ENCODE measurements at regions not wholly inside any gene's neighbourhood (a gene's known extent, or its start where the extent isn't known, plus 50 kb on each side); places are given as distances from the start of the nearest gene placed in this dataset.

- no peak for DNase-seq
Measured at GRCh38 chr3:118550556-118550955, 484.1 kb downstream of the IGSF11 start.

GRCh38 chr3:118554148-118554838, 480.4 kb downstream of the IGSF11 start:
- no peak for DNase-seq

GRCh38 chr3:118556983-118557382, 477.7 kb downstream of the IGSF11 start:
- no peak for DNase-seq

- DNase-seq: no peak
Measured at GRCh38 chr3:118557513-118557912, 477.1 kb downstream of the IGSF11 start.

- no peak for DNase-seq
Measured at GRCh38 chr3:118559286-118559685, 475.4 kb downstream of the IGSF11 start.

GRCh38 chr3:118564800-118565199, 469.8 kb downstream of the IGSF11 start:
- no peak for DNase-seq

- DNase-seq: no peak
Measured at GRCh38 chr3:118573912-118574311, 460.7 kb downstream of the IGSF11 start.

- DNase-seq: no peak
Measured at GRCh38 chr3:118577055-118577777, 457.4 kb downstream of the IGSF11 start.

- DNase-seq: no peak
Measured at GRCh38 chr3:118578559-118578958, 456.1 kb downstream of the IGSF11 start.

GRCh38 chr3:118587037-118587741, 447.5 kb downstream of the IGSF11 start:
- no peak for DNase-seq

GRCh38 chr3:118587847-118588246, 446.8 kb downstream of the IGSF11 start:
- DNase-seq: no peak

GRCh38 chr3:118593277-118593670, 441.4 kb downstream of the IGSF11 start:
- DNase-seq: no peak

GRCh38 chr3:118597184-118597583, 437.5 kb downstream of the IGSF11 start:
- DNase-seq: no peak

- no peak for DNase-seq
Measured at GRCh38 chr3:118607915-118608820, 426.5 kb downstream of the IGSF11 start.

- DNase-seq: no peak
Measured at GRCh38 chr3:118618247-118619040, 416.2 kb downstream of the IGSF11 start.

GRCh38 chr3:118626453-118626852, 408.2 kb downstream of the IGSF11 start:
- DNase-seq: no peak

GRCh38 chr3:118628704-118629341, 405.8 kb downstream of the IGSF11 start:
- no peak for DNase-seq

- no peak for DNase-seq
Measured at GRCh38 chr3:118629821-118630220, 404.8 kb downstream of the IGSF11 start.

- DNase-seq: no peak
Measured at GRCh38 chr3:118635711-118636110, 398.9 kb downstream of the IGSF11 start.

GRCh38 chr3:118636841-118637240, 397.8 kb downstream of the IGSF11 start:
- no peak for DNase-seq

- DNase-seq: no peak
Measured at GRCh38 chr3:118637846-118638245, 396.8 kb downstream of the IGSF11 start.
